HG03521 (cell line): ENCODE measurements at regions not wholly inside any gene's neighbourhood (a gene's known extent, or its start where the extent isn't known, plus 50 kb on each side); places are given as distances from the start of the nearest gene placed in this dataset.

ENCODE experiments used
- ATAC-seq: cut with Tn5 transposase; IDR thresholded peaks from one replicate; pipeline ENCODE4 v1.9.1; 2021; ENCODE audit warnings: mild to moderate bottlenecking, moderate library complexity; ENCODE audit not compliant: unreplicated experiment

DNA sequence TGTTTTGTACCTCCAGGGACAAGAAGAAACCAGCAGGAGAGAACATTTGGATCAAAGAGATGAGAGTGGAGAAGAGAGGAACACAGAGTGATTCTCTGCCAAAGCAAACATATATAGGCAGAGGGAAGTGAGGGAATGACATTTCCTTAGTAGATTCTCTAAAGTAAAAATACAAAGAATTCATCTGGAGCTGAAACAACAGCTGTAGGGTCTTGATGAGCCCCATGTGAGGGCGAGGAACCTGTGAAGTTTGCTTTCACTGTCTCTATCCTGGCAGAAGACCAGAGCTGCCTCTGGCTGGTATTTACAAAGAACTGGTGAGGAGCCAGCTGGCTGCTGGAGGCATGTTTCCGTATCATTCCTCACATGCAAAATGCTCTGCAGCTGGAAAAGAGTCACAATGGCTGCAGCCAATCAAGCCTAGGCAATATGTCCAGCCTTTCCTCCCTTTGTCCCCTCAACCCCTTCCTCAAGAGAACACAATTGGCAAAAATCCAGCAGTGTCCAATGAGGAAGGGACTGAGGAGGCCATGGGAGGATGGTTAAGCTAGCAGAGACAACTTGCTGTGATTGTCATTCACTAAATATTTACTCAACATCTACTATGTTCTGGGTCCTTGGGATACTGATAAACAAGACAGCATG lies 122.5 kb downstream of the PHLDA1 start:
- ATAC-seq = no peak

DNA sequence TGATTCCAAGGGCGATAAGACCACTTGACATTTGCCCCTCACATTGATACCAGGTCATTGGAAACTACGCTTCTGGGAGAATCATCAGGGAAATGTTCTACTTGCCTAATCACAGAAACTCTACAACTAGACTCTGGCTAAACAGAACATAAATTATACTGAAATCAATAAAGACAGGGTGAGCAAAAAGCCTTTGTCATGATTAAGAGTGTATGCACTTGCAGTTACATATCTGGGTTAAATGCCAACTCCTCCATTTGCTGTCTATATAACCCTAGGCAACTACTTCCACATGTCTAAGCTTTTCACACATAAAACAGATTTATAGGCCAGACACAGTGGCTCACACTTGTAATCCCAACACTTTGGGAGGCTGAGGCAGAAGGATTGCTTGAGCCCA lies 125.7 kb downstream of the PHLDA1 start:
- no peak for ATAC-seq

- no peak for ATAC-seq
Observed at GRCh38 chr12:75900781-75901254, 130.8 kb downstream of the PHLDA1 start.

GRCh38 chr12:75900226-75900625 lies 131.3 kb downstream of the PHLDA1 start:
- ATAC-seq = no peak

- ATAC-seq = no peak
Observed at GRCh38 chr12:75894965-75895754, 136.4 kb downstream of the PHLDA1 start.

- ATAC-seq = no peak
Observed at GRCh38 chr12:75893765-75894164, 137.8 kb downstream of the PHLDA1 start.

GRCh38 chr12:75892731-75893408 lies 138.7 kb downstream of the PHLDA1 start:
- no peak for ATAC-seq

- no peak for ATAC-seq
Observed at GRCh38 chr12:75891072-75891471, 140.5 kb downstream of the PHLDA1 start.

DNA sequence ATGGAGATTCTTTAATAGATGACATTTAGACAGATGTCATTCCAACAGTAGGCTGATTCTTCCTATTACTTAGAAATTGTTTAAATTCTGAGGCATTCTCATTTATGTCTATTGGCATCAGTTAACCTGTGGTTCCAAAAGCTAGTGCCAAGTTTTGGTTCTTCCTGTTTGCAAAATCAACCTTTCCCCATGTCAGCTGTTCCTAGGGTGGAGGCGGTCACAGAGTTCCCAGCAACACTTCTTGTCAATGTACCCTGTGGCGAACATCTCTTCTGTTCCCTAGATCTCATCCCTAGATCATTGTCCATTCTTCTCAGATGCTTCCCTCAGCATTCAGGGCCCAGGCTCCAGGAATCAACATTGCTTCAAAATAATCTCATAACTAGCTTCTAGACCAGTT lies 140.9 kb downstream of the PHLDA1 start:
- ATAC-seq = no peak

DNA sequence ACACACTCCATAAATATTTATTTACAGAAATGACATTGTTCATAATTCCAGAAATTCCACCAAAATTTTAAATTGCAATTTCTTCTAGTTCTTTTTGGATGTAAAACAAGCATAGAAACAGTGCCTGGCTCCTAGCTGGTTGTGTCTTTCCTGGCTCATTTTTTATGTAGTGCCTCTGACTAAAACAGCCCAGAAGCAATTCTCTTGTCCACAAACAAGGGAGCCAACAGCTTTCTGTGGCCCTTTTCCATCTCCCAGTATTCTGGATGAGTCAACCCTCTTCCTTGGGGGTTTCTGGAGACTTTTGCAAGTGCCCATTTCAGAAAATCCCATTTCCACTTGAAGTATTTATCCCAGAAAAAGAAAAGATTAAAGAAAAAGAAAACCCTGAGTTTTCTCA lies 141.4 kb downstream of the PHLDA1 start:
- no peak for ATAC-seq

DNA sequence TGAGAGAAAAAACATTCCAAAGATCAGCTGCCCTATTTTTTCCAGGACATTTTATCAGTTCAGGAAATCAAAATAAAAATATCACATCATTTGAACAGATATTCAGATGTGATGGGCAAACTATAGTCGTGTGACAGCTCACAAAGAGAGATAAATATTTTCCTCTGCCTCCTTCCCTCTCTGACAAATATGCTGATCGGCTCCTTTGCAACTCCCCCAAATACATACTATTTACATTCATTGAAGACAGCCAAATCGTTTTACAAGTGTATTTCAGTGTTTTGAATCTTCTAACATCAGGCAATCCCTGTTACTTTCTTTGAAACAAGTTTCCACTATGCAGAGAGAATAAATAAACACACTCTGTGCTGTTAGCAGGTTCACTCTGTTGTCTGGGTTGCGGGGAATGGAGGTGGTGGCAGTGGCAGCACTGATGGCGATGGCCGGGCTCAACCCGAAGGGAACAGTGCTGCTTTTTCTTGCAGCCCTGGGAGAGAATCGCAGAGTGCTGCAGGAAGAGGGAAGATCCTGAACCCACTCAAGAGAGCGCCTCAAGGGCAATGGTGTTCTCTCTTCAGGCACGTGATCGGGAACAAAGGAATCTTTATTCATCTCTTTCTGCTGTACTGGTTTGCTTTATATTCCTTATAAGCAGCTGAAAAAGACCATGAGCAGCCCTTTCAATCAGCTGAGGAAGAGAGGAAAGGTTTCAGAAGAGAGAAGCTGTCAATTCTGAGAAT lies 142.5 kb downstream of the PHLDA1 start:
- ATAC-seq = no peak

DNA sequence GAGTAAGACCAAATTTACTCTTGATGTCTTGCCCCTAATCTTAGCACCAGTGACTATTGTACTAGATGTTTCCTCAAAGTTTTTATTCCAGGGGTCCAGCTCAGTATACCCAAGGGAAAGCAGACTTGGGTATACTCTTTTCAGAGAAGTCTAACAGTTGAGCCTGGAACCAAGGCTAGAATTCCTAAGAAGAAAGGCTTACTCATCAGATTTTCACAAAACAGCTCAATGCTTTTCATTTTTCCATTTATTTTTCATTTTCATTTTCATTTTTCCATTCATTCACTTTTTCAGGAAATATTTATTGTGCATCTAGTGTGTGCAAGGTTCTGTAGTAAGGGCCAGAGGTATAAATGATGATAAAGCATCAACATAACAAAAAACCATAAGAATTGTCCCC lies 143.2 kb downstream of the PHLDA1 start:
- ATAC-seq = no peak

DNA sequence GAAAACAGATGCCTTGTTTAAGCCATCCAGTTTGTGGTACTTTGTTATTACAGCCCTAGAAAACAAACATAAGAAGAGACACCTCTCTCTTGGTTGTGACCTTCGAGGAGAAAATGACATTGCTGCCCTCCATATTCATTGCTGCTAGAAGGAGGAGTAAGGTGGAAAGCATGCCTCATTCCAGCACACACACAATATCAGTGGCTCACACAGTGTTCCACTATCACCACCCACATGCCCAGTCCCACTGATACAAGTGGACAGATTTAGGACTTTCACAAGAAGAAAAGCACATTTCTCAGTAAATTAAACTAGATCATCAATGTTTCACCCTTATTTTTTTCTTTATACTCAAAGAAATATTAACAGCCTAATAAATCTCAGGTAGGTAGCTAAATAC lies 143.6 kb downstream of the PHLDA1 start:
- no peak for ATAC-seq

GRCh38 chr12:75884465-75884985 lies 147.1 kb downstream of the PHLDA1 start:
- no peak for ATAC-seq

DNA sequence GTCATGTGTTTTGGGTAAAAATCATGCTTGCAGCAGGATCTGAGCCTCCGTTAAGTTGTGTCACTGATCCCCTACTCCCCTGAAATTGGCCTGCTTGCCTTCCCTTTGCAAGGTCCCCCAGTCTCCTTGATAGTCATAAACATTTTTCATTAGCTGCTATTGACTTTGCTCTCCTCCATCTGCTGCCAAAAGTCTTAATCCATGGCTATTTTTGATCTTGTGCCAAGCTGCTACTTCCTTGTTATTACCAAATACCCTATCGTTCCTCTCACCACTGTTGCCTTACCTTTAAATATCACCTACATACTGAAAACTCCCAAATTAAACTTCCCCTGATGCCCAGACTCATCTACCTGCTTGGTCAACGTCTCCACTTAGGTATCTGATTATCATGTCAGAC lies 148.3 kb downstream of the PHLDA1 start:
- ATAC-seq = no peak

- no peak for ATAC-seq
Observed at GRCh38 chr12:75882421-75882820, 149.2 kb downstream of the PHLDA1 start.

GRCh38 chr12:75881920-75882319 lies 149.7 kb downstream of the PHLDA1 start:
- no peak for ATAC-seq

- ATAC-seq = no peak
Observed at GRCh38 chr12:75877763-75878621, 153.6 kb downstream of the PHLDA1 start.

DNA sequence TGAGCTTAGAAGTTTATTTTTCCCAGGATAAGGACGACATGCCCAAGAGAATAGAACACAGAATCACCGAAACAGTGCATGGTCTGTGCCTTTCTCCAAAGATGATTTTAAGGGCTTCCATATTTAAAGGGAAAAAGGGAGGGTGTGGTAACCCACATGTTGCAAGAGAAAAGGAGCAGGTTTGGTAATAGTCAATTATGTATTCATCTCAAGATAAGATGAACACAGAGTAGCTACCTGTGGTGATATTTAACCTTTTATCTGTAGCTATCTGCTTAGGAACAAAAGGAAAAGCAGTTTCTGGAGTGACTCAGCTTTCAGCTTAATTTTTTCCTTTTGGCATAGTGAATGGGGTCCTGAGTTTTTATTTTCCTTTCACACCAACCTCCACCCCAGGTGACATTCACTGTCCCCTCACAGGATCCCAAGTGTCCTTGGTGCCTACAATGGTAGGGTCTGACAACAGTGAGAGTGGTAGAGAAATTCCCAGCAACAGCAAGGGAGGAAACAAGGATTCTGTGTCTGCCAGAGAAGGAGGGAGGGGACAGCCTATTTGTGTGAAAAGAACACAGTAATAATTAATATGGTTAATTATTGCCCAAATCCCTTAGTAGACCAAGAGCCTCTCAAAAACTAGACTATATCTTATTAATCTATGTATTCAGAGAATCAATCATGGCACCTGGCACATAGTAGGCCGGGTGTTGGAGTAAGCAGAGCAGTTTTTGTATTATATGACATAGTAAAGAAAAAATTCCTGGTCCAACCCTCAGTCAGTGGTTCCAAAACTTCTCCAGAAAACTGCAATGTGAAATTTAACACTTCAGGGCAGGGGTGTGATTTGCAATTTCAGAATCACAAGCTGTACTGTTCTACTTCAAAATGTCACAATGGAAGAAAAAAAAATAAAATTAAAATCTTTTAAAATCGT lies 154.5 kb downstream of the PHLDA1 start:
- ATAC-seq = no peak
